Peyer's patch (tissue), 4 donors: ENCODE measurements at regions not wholly inside any gene's neighbourhood (a gene's known extent, or its start where the extent isn't known, plus 50 kb on each side); places are given as distances from the start of the nearest gene placed in this dataset.

Experiments
- CTCF ChIP-seq, 6 experiments: fragments of 450-650 bp in 4 of 6; fragments of 200-600 bp in 2 of 6; sonication (generic) in 1 of 6; IDR thresholded peaks; one replicate each; pipeline ENCODE4 v1.5.1; 2017 to 2019; ENCODE audit warnings: antibody characterized with exemption in 6 of 6, mild to moderate bottlenecking in 3 of 6, moderate library complexity in 1 of 6
- POLR2A ChIP-seq, 2 donors: fragments of 450-650 bp; IDR thresholded peaks; one replicate each; pipeline ENCODE4 v1.5.1; 2017; ENCODE audit warnings: antibody characterized with exemption in 2 of 2, mild to moderate bottlenecking in 2 of 2, moderate library complexity in 2 of 2

DNA sequence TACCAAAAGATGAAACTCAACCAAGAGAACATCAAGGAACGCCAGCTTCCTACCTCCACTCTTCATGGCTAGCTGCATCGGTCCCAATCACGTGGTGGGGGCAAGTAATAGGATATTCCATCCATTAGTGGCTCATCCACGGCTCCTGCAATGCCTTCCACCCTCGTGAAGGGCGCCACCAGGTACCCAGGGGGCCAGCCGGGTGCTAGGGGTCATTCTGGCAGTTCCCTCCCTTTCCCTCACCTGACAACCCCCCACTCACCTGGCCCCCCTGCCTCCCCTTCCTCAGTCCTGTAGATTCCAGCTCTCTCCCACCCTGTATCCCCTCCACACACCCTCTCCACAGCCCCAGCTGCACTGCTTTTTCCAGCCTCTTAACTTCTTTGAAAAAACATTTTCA lies 161.9 kb downstream of the URI1 start:
- TF ChIP-seq CTCF (IDR thresholded peaks at IDR 0.05) = no peak
- TF ChIP-seq POLR2A (IDR thresholded peaks at IDR 0.05) = no peak
